HCT116 (cell line): ENCODE measurements at regions not wholly inside any gene's neighbourhood (a gene's known extent, or its start where the extent isn't known, plus 50 kb on each side); places are given as distances from the start of the nearest gene placed in this dataset.

Source experiments
- ATAC-seq: fragments of 200-7000 bp; cut with Tn5 transposase; 2 replicates; pipeline ENCODE4 v1.9.1; 2020; ENCODE audit warnings: mild to moderate bottlenecking, moderate library complexity
- BruUV-seq: library from RNA; stranded (reverse); fragments of 400-500 nt; replicated peaks from 2 replicates; lab custom pipeline; 2021; lab: Mats Ljungman, UMichigan
- CTCF ChIA-PET: fragments of 300-600 bp; sonication (Branson Sonifier 250); formaldehyde crosslinking; loops from one replicate; lab custom pipeline; 2021; ENCODE audit warnings: antibody characterized with exemption; lab: Charles Lee
- POLR2A ChIA-PET: fragments of 300-600, 350-600 bp; sonication (Branson Sonifier 250); formaldehyde crosslinking; loops from one replicate; lab custom pipeline; 2021; ENCODE audit warnings: antibody characterized with exemption; lab: Charles Lee
- RAD21 ChIA-PET, 2 experiments: fragments of 300-600 bp; sonication (Branson Sonifier 250); formaldehyde crosslinking; loops; one replicate each; lab custom pipeline; 2023; ENCODE audit warnings: low total read pairs in 2 of 2; ENCODE audit not compliant: uncharacterized antibody in 2 of 2, unreplicated experiment in 2 of 2, low non-redundant PET in 1 of 2; lab: Charles Lee
- DNase-seq: peaks from one replicate; pipeline ENCODE4 v3.0.0-alpha.2; 2010; ENCODE audit warnings: low read depth, low spot score
- H2AFZ ChIP-seq: fragments of 200-600 bp; shearing (Covaris generic), sonication (generic); 2 replicates; pipeline ENCODE4 v1.6.1; 2017; ENCODE audit warnings: low read depth, mixed run types, mixed read lengths, antibody characterized with exemption, low read length; ENCODE audit not compliant: poor library complexity, severe bottlenecking
- H3K27ac ChIP-seq: 2 replicates; pipeline ENCODE4 v1.5.1; 2012; ENCODE audit warnings: low read depth, low read length
- H3K27me3 ChIP-seq: fragments of 200-600 bp; sonication (generic); 2 replicates; pipeline ENCODE4 v1.6.1; 2016; ENCODE audit warnings: mixed run types, low read length, mixed read lengths; ENCODE audit not compliant: insufficient read depth
- H3K36me3 ChIP-seq, 2 experiments: fragments of 200-500 bp in 1 of 2; fragments of 200-600 bp in 1 of 2; sonication (Bioruptor generic) in 1 of 2; sonication (generic) in 1 of 2; 2 replicates each; pipeline versions ENCODE4 v1.5.1 to v1.6.1; 2014 to 2016; ENCODE audit warnings: low read length in 2 of 2, inconsistent platforms in 1 of 2, mixed read lengths in 1 of 2, mixed run types in 1 of 2; ENCODE audit not compliant: insufficient read depth in 2 of 2, control insufficient read depth in 1 of 2
- H3K4me1 ChIP-seq, 2 experiments: fragments of 200-600 bp in 1 of 2; sonication (generic) in 1 of 2; 2 replicates each; pipeline versions ENCODE4 v1.5.1 to v1.6.1; 2012 to 2017; ENCODE audit warnings: low read length in 2 of 2, inconsistent platforms in 1 of 2, mild to moderate bottlenecking in 1 of 2, mixed read lengths in 1 of 2, mixed run types in 1 of 2, moderate library complexity in 1 of 2; ENCODE audit not compliant: insufficient read depth in 2 of 2, control insufficient read depth in 1 of 2
- H3K4me2 ChIP-seq: fragments of 200-600 bp; sonication (generic); 2 replicates; pipeline ENCODE4 v1.6.1; 2017; ENCODE audit warnings: mixed run types, low read length, mixed read lengths
- H3K4me3 ChIP-seq, 2 experiments: fragments of 200-600 bp in 1 of 2; sonication (generic) in 1 of 2; replicated peaks in 1 of 2; 2 replicates each; pipeline ENCODE4 v1.5.1; 2011 to 2016; ENCODE audit warnings: low read length in 2 of 2, control low read depth in 1 of 2, low read depth in 1 of 2, mild to moderate bottlenecking in 1 of 2, mixed read lengths in 1 of 2, mixed run types in 1 of 2
- H3K79me2 ChIP-seq: fragments of 200-600 bp; sonication (generic); 2 replicates; pipeline ENCODE4 v1.6.1; 2017; ENCODE audit warnings: mild to moderate bottlenecking, mixed run types, low read length, moderate library complexity, mixed read lengths; ENCODE audit not compliant: insufficient read depth
- H3K9ac ChIP-seq: fragments of 200-600 bp; sonication (generic); 2 replicates; pipeline ENCODE4 v1.6.1; 2016; ENCODE audit warnings: low read length, mixed read lengths
- H3K9me2 ChIP-seq: fragments of 200-600 bp; sonication (generic), shearing (Covaris generic); 2 replicates; pipeline ENCODE4 v1.6.1; 2017; ENCODE audit warnings: mixed run types, mild to moderate bottlenecking, moderate library complexity; ENCODE audit not compliant: insufficient read depth
- H3K9me3 ChIP-seq, 2 experiments: fragments of 200-500 bp in 1 of 2; fragments of 200-600 bp in 1 of 2; sonication (Bioruptor generic) in 1 of 2; sonication (generic) in 1 of 2; 2 replicates each; pipeline ENCODE4 v1.6.1; 2014 to 2017; ENCODE audit warnings: low read length in 2 of 2, mixed read lengths in 2 of 2, inconsistent platforms in 1 of 2, low read depth in 1 of 2, mild to moderate bottlenecking in 1 of 2, mixed run types in 1 of 2, moderate library complexity in 1 of 2; ENCODE audit not compliant: control insufficient read depth in 1 of 2, insufficient read depth in 1 of 2
- H4K20me1 ChIP-seq: fragments of 200-600 bp; sonication (generic), shearing (Covaris generic); 2 replicates; pipeline ENCODE4 v1.6.1; 2017; ENCODE audit warnings: mixed run types, mild to moderate bottlenecking, moderate library complexity; ENCODE audit not compliant: insufficient read depth
- EZH2 ChIP-seq: fragments of 200-600 bp; sonication (generic); IDR thresholded peaks from 2 replicates; pipeline ENCODE4 v1.6.1; 2017; ENCODE audit warnings: antibody characterized with exemption, mixed run types
- FOSL1 ChIP-seq: IDR thresholded peaks from 2 replicates; pipeline ENCODE4 v1.6.1; 2012; ENCODE audit warnings: low read depth
- POLR2AphosphoS5 ChIP-seq: IDR thresholded peaks from 2 replicates; pipeline ENCODE4 v1.6.1; 2011; ENCODE audit warnings: mild to moderate bottlenecking, low read depth, low read length, moderate library complexity
- REST ChIP-seq: IDR thresholded peaks from 2 replicates; pipeline ENCODE4 v1.6.1; 2012; ENCODE audit warnings: low read depth
- SRF ChIP-seq: IDR thresholded peaks from 2 replicates; pipeline ENCODE4 v1.6.1; 2012; ENCODE audit warnings: low read depth
- TCF7L2 ChIP-seq: IDR thresholded peaks from 2 replicates; pipeline ENCODE4 v1.7.0; 2011; ENCODE audit warnings: borderline replicate concordance, inconsistent platforms; ENCODE audit not compliant: insufficient read depth, insufficient read length; ENCODE audit errors: extremely low read depth
- intact Hi-C: fragments of 100-400 bp; cut with micrococcal nuclease; formaldehyde crosslinking; loops from 2 replicates; pipeline ENCODE4 v1.10.0; 2022

GRCh38 chr5:142445266-142445665, 120.4 kb upstream of the SPRY4 start:
- no peaks in the 10 kb centered on the region for H3K36me3 ChIP-seq
- H3K4me2 ChIP-seq: peak overlapping the region; percentile 69
- H3K9me3 ChIP-seq: peaks cover 0 to 6% of the 10 kb centered on the region in 2 experiments; a peak in 1 of 4 replicates
- H3K4me1 ChIP-seq: peaks cover 68 to 77% of the 10 kb centered on the region in 2 experiments
- ChIA-PET POLR2A (interaction anchor here (0.6 to 3.3 kb wide), 14 partner anchors 9 to 126 kb away, joined by 3 to 27 read pairs (median 6); partner anchors contain the start of gene SPRY4), RAD21 (interaction anchor here in 1 of 2 experiments (0.5 kb wide), 1 partner anchor 293 kb away, joined by 6 read pairs; no protein-coding TSS in a partner anchor), CTCF (interaction anchor here (0.6 to 0.7 kb wide), 2 partner anchors 142 to 149 kb away, joined by 3 read pairs; no protein-coding TSS in a partner anchor)
- H3K9me2 ChIP-seq: no peaks in the 10 kb centered on the region
- H2AFZ ChIP-seq: no peak overlapping the region
- H4K20me1 ChIP-seq: no peaks in the 10 kb centered on the region
- H3K27ac ChIP-seq: peak overlapping the region; percentile 87
- TF ChIP-seq TCF7L2: peak; percentile 71
- TF ChIP-seq POLR2AphosphoS5: 0 out of 2 replicates have a peak, but pooled peaks have one; percentile 43
- TF ChIP-seq EZH2: no peak
- intact Hi-C loops: no loop called here
- no peaks in the 10 kb centered on the region for H3K27me3 ChIP-seq
- DNase-seq (peak; percentile 68), ATAC-seq (peak; percentile 37)
- peak overlapping the region; percentile 35 to 37 for H3K4me3 ChIP-seq
- no peaks in the 10 kb centered on the region for H3K79me2 ChIP-seq
- H3K9ac ChIP-seq: peak overlapping the region; percentile 63
- BruUV-seq: no TSS peak

DNA sequence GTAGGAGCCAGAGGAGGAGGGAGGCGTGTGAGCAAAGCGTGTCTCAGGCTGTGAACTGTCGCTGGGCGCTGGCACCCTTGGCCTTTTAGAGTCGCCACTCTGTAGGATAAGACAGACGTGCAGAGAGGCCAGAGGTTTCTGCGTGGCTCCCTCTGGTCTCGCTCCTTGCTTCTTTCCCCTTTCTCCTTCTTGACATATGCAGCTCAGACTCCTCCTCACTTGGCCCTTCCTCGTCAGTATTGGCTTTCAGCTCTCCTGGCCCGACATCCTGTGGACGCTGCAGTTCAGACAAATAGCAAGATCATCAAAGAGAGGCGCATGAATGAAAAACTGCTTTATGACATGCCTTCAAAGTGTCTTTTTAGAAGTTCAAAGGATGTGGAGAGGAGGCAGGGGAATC, 116.8 kb upstream of the SPRY4 start:
- no peaks in the 10 kb centered on the region for H3K27me3 ChIP-seq
- DNase-seq (peak; percentile 43), ATAC-seq (peak; percentile 46)
- H3K9ac ChIP-seq: peak overlapping the region; percentile 54
- H3K9me2 ChIP-seq: no peaks in the 10 kb centered on the region
- peak overlapping the region; percentile 54 for H3K27ac ChIP-seq
- peak overlapping the region; percentile 72 for H3K4me2 ChIP-seq
- H3K4me1 ChIP-seq: peaks cover 88 to 96% of the 10 kb centered on the region in 2 experiments
- CTCF ChIA-PET: no interaction called here
- peak overlapping the region in 1 of 2 experiments; percentile 36; a peak in 2 of 4 replicates for H3K4me3 ChIP-seq
- no peaks in the 10 kb centered on the region for H3K9me3 ChIP-seq
- no peaks in the 10 kb centered on the region for H3K79me2 ChIP-seq
- RAD21 ChIA-PET: no interaction called here
- TF ChIP-seq REST (no peak), POLR2AphosphoS5 (no peak), TCF7L2 (peak; percentile 100), SRF (no peak), FOSL1 (no peak)
- BruUV-seq: no TSS peak
- no peaks in the 10 kb centered on the region for H3K36me3 ChIP-seq
- H4K20me1 ChIP-seq: no peaks in the 10 kb centered on the region
- POLR2A ChIA-PET: interaction anchor here (1.0 to 1.3 kb wide), 2 partner anchors 19 to 78 kb away, joined by 4 read pairs; no protein-coding TSS in a partner anchor
- H2AFZ ChIP-seq: no peak overlapping the region
- intact Hi-C loops: no loop called here
